SK-N-SH (cell line): ENCODE measurements at regions not wholly inside any gene's neighbourhood (a gene's known extent, or its start where the extent isn't known, plus 50 kb on each side); places are given as distances from the start of the nearest gene placed in this dataset.

ENCODE experiments used
- CTCF ChIA-PET: fragments of 300-600, 350-600 bp; formaldehyde crosslinking; extraction: SDS; loops from one replicate; lab custom pipeline; 2021; lab: Yijun Ruan, JAX
- POLR2A ChIA-PET: fragments of 350-600 bp; sonication (Branson Sonifier 250); formaldehyde crosslinking; extraction: SDS; loops from one replicate; lab custom pipeline; 2020; ENCODE audit warnings: antibody characterized with exemption, inconsistent platforms; lab: Yijun Ruan, JAX
- DNase-seq: peaks from one replicate; pipeline ENCODE4 v3.0.0; 2012
- H2AFZ ChIP-seq: fragments of 200-600 bp; sonication (generic); 2 replicates; pipeline ENCODE4 v1.8.1; 2016; ENCODE audit warnings: antibody characterized with exemption, mild to moderate bottlenecking, low read depth
- H3F3A ChIP-seq: fragments of 200-600 bp; sonication (generic); replicated peaks from 2 replicates; pipeline ENCODE3; 2016; ENCODE audit warnings: antibody characterized with exemption, mild to moderate bottlenecking; ENCODE audit not compliant: insufficient read depth
- H3K27ac ChIP-seq, 2 experiments: fragments of 200-500 bp in 1 of 2; fragments of 200-600 bp in 1 of 2; sonication (Bioruptor generic) in 1 of 2; sonication (generic), shearing (Covaris generic) in 1 of 2; 2 replicates each; pipeline versions ENCODE4 v1.5.1 to v1.6.1; 2014 to 2016; ENCODE audit warnings: low read depth in 2 of 2, inconsistent platforms in 1 of 2, low read length in 1 of 2, mild to moderate bottlenecking in 1 of 2, mixed read lengths in 1 of 2
- H3K27me3 ChIP-seq: fragments of 200-600 bp; sonication (generic), shearing (Covaris generic); 2 replicates; pipeline ENCODE4 v1.6.1; 2016; ENCODE audit warnings: mixed run types; ENCODE audit not compliant: insufficient read depth
- H3K36me3 ChIP-seq, 2 experiments: fragments of 200-500 bp in 1 of 2; fragments of 200-600 bp in 1 of 2; sonication (Bioruptor generic) in 1 of 2; sonication (generic) in 1 of 2; replicated peaks in 1 of 2; 2 replicates each; pipeline versions ENCODE3 to v1.5.1; 2014 to 2016; ENCODE audit warnings: low read length in 1 of 2, mild to moderate bottlenecking in 1 of 2; ENCODE audit not compliant: insufficient read depth in 2 of 2, control insufficient read depth in 1 of 2
- H3K4me1 ChIP-seq, 2 experiments: fragments of 200-500 bp in 1 of 2; fragments of 200-600 bp in 1 of 2; sonication (Bioruptor generic) in 1 of 2; sonication (generic), shearing (Covaris generic) in 1 of 2; 2 replicates each; pipeline versions ENCODE4 v1.5.1 to v1.6.1; 2014 to 2016; ENCODE audit warnings: low read depth in 1 of 2, low read length in 1 of 2, mixed run types in 1 of 2; ENCODE audit not compliant: insufficient read depth in 2 of 2, control insufficient read depth in 1 of 2
- H3K4me2 ChIP-seq: fragments of 200-600 bp; sonication (generic), shearing (Covaris generic); 2 replicates; pipeline ENCODE4 v1.6.1; 2017; ENCODE audit warnings: mixed run types
- H3K4me3 ChIP-seq, 2 experiments: fragments of 200-500 bp in 1 of 2; fragments of 200-600 bp in 1 of 2; sonication (Bioruptor generic) in 1 of 2; sonication (generic), shearing (Covaris generic) in 1 of 2; 2 replicates each; pipeline versions ENCODE4 v1.5.1 to v1.8.1; 2014 to 2016; ENCODE audit warnings: low read depth in 2 of 2, inconsistent platforms in 1 of 2, low read length in 1 of 2, mild to moderate bottlenecking in 1 of 2, mixed read lengths in 1 of 2, moderate library complexity in 1 of 2
- H3K79me2 ChIP-seq: fragments of 200-600 bp; sonication (generic); 2 replicates; pipeline ENCODE4 v1.8.1; 2017; ENCODE audit warnings: mild to moderate bottlenecking; ENCODE audit not compliant: insufficient read depth
- H3K9ac ChIP-seq: fragments of 200-600 bp; sonication (generic); 2 replicates; pipeline ENCODE4 v1.6.1; 2017; ENCODE audit warnings: mixed run types
- H3K9me2 ChIP-seq: fragments of 200-600 bp; sonication (generic); 2 replicates; pipeline ENCODE4 v1.6.1; 2017; ENCODE audit warnings: mixed run types
- H3K9me3 ChIP-seq: fragments of 200-600 bp; sonication (generic); 2 replicates; pipeline ENCODE4 v1.6.1; 2017; ENCODE audit warnings: mixed run types, mild to moderate bottlenecking, moderate library complexity
- H4K20me1 ChIP-seq: fragments of 200-600 bp; sonication (generic); 2 replicates; pipeline ENCODE4 v1.6.1; 2017; ENCODE audit warnings: mild to moderate bottlenecking, mixed run types; ENCODE audit not compliant: insufficient read depth
- CHD2 ChIP-seq: fragments of 150-350 bp; IDR thresholded peaks from 2 replicates; pipeline ENCODE4 v1.6.1; 2018; ENCODE audit warnings: low read length; ENCODE audit not compliant: partially characterized antibody
- ELF1 ChIP-seq: IDR thresholded peaks from 2 replicates; pipeline ENCODE4 v1.4.0; 2012
- FOXJ3 ChIP-seq: sonication (generic); formaldehyde crosslinking; IDR thresholded peaks from 2 replicates; pipeline ENCODE4 v1.5.1; 2020; ENCODE audit warnings: mild to moderate bottlenecking, missing genetic modification reagents
- GATA2 ChIP-seq: sonication (generic); formaldehyde crosslinking; IDR thresholded peaks from 2 replicates; pipeline ENCODE4 v1.5.0; 2020; ENCODE audit warnings: mild to moderate bottlenecking, missing genetic modification reagents
- JUND ChIP-seq: IDR thresholded peaks from 2 replicates; pipeline ENCODE4 v1.4.0; 2012
- MEF2A ChIP-seq: IDR thresholded peaks from 2 replicates; pipeline ENCODE4 v1.4.0; 2012; ENCODE audit warnings: low read depth, borderline replicate concordance
- POLR2AphosphoS5 ChIP-seq: IDR thresholded peaks from 2 replicates; pipeline ENCODE4 v1.6.1; 2012; ENCODE audit warnings: low read depth, low read length
- RFX5 ChIP-seq: IDR thresholded peaks from 2 replicates; pipeline ENCODE4 v1.6.1; 2012; ENCODE audit warnings: mild to moderate bottlenecking, improper control_type of control experiment, low read length
- SIN3A ChIP-seq: IDR thresholded peaks from 2 replicates; pipeline ENCODE4 v1.6.1; 2012; ENCODE audit warnings: low read depth, mild to moderate bottlenecking, low read length, moderate library complexity, borderline replicate concordance
- TEAD4 ChIP-seq: IDR thresholded peaks from 2 replicates; pipeline ENCODE4 v1.4.0; 2012; ENCODE audit warnings: mild to moderate bottlenecking, borderline replicate concordance; ENCODE audit not compliant: insufficient read depth
- USF2 ChIP-seq: fragments of 150-350 bp; IDR thresholded peaks from 2 replicates; pipeline ENCODE4 v1.6.1; 2017; ENCODE audit warnings: antibody characterized with exemption, low read length, low read depth, borderline replicate concordance
- YY1 ChIP-seq: IDR thresholded peaks from 2 replicates; pipeline ENCODE4 v1.4.0; 2012; ENCODE audit warnings: low read depth, mild to moderate bottlenecking
- WGBS: methylation state at CpG from one replicate; pipeline ENCODE4 v1.1.6; 2017; ENCODE audit warnings: low lambda C conversion rate; 5-methylcytosine and 5-hydroxymethylcytosine counted together
- TF ChIP-seq, protein P1 (sequence below): IDR thresholded peaks from 2 replicates; pipeline ENCODE4 v1.4.0; 2012; ENCODE audit warnings: low read depth, borderline replicate concordance
- TF ChIP-seq, protein P2 (sequence below): fragments of 150-350 bp; IDR thresholded peaks from 2 replicates; pipeline ENCODE4 v1.6.1; 2016; ENCODE audit warnings: mild to moderate bottlenecking, low read depth, low read length
- TF ChIP-seq, protein P3 (sequence below): IDR thresholded peaks from 2 replicates; pipeline ENCODE4; 2012
- TF ChIP-seq, protein P4 (sequence below): IDR thresholded peaks from 2 replicates; pipeline ENCODE4 v1.6.1; 2012; ENCODE audit warnings: mild to moderate bottlenecking, low read depth, low read length, moderate library complexity

GRCh38 chr2:19225931-19226330 lies 132.5 kb downstream of the OSR1 start:
- H3K9ac ChIP-seq: no peak overlapping the region
- H3K79me2 ChIP-seq: no peaks in the 10 kb centered on the region
- H3K4me2 ChIP-seq: no peak overlapping the region
- peaks cover 0 to 5% of the 10 kb centered on the region in 2 experiments; a peak in 2 of 4 replicates for H3K4me1 ChIP-seq
- H3K9me3 ChIP-seq: no peaks in the 10 kb centered on the region
- H3F3A ChIP-seq: no peaks in the 10 kb centered on the region
- no peak overlapping the region for H2AFZ ChIP-seq
- 94% methylated on average over 1 of the region's 1 CpG for WGBS
- ChIA-PET POLR2A (no interaction called here), CTCF (interaction anchor here (1.1 kb wide), 1 partner anchor 705 kb away, joined by 3 read pairs; no protein-coding TSS in a partner anchor)
- H3K9me2 ChIP-seq: no peaks in the 10 kb centered on the region
- no peaks in the 10 kb centered on the region for H4K20me1 ChIP-seq
- no peak for DNase-seq
- H3K27me3 ChIP-seq: no peaks in the 10 kb centered on the region
- no peak overlapping the region for H3K4me3 ChIP-seq
- no peak overlapping the region for H3K27ac ChIP-seq
- no peaks in the 10 kb centered on the region for H3K36me3 ChIP-seq
- TF ChIP-seq GATA2 (CRISPR knock-in tag) (no peak), RFX5 (no peak), JUND (no peak), ELF1 (no peak), POLR2AphosphoS5 (no peak), SIN3A (no peak)

GRCh38 chr2:19225126-19225525 lies 133.3 kb downstream of the OSR1 start:
- Histone ChIP-seq H3K36me3 (no peaks in the 10 kb centered on the region), H2AFZ (no peak overlapping the region), H3K4me3 (no peak overlapping the region), H3K79me2 (no peaks in the 10 kb centered on the region), H3K4me1 (peaks cover 0 to 7% of the 10 kb centered on the region in 2 experiments; a peak in 2 of 4 replicates), H3K4me2 (no peak overlapping the region), H3K27me3 (no peaks in the 10 kb centered on the region), H3K27ac (no peak overlapping the region), H3K9me3 (no peaks in the 10 kb centered on the region), H3K9ac (no peak overlapping the region), H3K9me2 (no peaks in the 10 kb centered on the region), H4K20me1 (no peaks in the 10 kb centered on the region), H3F3A (no peaks in the 10 kb centered on the region)
- no peak for DNase-seq
- CTCF ChIA-PET: no interaction called here
- POLR2A ChIA-PET: no interaction called here
- TF ChIP-seq, protein P1, sequence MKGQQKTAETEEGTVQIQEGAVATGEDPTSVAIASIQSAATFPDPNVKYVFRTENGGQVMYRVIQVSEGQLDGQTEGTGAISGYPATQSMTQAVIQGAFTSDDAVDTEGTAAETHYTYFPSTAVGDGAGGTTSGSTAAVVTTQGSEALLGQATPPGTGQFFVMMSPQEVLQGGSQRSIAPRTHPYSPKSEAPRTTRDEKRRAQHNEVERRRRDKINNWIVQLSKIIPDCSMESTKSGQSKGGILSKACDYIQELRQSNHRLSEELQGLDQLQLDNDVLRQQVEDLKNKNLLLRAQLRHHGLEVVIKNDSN: no peak
- TF ChIP-seq MEF2A: no peak
- TF ChIP-seq, protein P2, sequence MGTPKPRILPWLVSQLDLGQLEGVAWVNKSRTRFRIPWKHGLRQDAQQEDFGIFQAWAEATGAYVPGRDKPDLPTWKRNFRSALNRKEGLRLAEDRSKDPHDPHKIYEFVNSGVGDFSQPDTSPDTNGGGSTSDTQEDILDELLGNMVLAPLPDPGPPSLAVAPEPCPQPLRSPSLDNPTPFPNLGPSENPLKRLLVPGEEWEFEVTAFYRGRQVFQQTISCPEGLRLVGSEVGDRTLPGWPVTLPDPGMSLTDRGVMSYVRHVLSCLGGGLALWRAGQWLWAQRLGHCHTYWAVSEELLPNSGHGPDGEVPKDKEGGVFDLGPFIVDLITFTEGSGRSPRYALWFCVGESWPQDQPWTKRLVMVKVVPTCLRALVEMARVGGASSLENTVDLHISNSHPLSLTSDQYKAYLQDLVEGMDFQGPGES: no peak
- TF ChIP-seq, protein P3, sequence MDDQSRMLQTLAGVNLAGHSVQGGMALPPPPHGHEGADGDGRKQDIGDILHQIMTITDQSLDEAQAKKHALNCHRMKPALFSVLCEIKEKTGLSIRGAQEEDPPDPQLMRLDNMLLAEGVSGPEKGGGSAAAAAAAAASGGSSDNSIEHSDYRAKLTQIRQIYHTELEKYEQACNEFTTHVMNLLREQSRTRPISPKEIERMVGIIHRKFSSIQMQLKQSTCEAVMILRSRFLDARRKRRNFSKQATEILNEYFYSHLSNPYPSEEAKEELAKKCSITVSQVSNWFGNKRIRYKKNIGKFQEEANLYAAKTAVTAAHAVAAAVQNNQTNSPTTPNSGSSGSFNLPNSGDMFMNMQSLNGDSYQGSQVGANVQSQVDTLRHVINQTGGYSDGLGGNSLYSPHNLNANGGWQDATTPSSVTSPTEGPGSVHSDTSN: no peak
- no peak for TF ChIP-seq ELF1
- no peak for TF ChIP-seq YY1
- no peak for TF ChIP-seq TEAD4
- no peak for TF ChIP-seq CHD2
- TF ChIP-seq USF2: no peak
- TF ChIP-seq, protein P4, sequence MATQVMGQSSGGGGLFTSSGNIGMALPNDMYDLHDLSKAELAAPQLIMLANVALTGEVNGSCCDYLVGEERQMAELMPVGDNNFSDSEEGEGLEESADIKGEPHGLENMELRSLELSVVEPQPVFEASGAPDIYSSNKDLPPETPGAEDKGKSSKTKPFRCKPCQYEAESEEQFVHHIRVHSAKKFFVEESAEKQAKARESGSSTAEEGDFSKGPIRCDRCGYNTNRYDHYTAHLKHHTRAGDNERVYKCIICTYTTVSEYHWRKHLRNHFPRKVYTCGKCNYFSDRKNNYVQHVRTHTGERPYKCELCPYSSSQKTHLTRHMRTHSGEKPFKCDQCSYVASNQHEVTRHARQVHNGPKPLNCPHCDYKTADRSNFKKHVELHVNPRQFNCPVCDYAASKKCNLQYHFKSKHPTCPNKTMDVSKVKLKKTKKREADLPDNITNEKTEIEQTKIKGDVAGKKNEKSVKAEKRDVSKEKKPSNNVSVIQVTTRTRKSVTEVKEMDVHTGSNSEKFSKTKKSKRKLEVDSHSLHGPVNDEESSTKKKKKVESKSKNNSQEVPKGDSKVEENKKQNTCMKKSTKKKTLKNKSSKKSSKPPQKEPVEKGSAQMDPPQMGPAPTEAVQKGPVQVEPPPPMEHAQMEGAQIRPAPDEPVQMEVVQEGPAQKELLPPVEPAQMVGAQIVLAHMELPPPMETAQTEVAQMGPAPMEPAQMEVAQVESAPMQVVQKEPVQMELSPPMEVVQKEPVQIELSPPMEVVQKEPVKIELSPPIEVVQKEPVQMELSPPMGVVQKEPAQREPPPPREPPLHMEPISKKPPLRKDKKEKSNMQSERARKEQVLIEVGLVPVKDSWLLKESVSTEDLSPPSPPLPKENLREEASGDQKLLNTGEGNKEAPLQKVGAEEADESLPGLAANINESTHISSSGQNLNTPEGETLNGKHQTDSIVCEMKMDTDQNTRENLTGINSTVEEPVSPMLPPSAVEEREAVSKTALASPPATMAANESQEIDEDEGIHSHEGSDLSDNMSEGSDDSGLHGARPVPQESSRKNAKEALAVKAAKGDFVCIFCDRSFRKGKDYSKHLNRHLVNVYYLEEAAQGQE: no peak
- no peak for TF ChIP-seq FOXJ3 (CRISPR knock-in tag)
